ENCODE measurements at regions not wholly inside any gene's neighbourhood (a gene's known extent, or its start where the extent isn't known, plus 50 kb on each side); places are given as distances from the start of the nearest gene placed in this dataset.
"Not testable (repeated sequence)": the region's sequence is repeated elsewhere in the genome, so short reads cannot be mapped to it uniquely, and the experiment has no call there.

GRCh38 chr9:110016340-110016739 lies 191.6 kb downstream of the C9orf152 start:
- DNase-seq (ENCODE audit: low read depth) = peak; percentile 86
- H3K4me3 ChIP-seq (ENCODE audit: control insufficient read depth, low read depth, low read length) = no peak overlapping the region
- no peak for TF ChIP-seq CTCF (conservative IDR thresholded peaks at IDR 0.05; ENCODE audit: control insufficient read depth, insufficient read depth, low read depth, low read length)

GRCh38 chr9:110020216-110020615 lies 187.7 kb downstream of the C9orf152 start:
- DNase-seq (ENCODE audit: low read depth) = peak; percentile 60
- not testable (repeated sequence) for H3K4me3 ChIP-seq (ENCODE audit: control insufficient read depth, low read depth, low read length)

GRCh38 chr9:110021891-110022290 lies 186.1 kb downstream of the C9orf152 start:
- TF ChIP-seq CTCF (conservative IDR thresholded peaks at IDR 0.05; ENCODE audit: control insufficient read depth, insufficient read depth, low read depth, low read length) = no peak
- no peak for DNase-seq (ENCODE audit: low read depth)
- H3K4me3 ChIP-seq (ENCODE audit: control insufficient read depth, low read depth, low read length) = no peak overlapping the region

DNA sequence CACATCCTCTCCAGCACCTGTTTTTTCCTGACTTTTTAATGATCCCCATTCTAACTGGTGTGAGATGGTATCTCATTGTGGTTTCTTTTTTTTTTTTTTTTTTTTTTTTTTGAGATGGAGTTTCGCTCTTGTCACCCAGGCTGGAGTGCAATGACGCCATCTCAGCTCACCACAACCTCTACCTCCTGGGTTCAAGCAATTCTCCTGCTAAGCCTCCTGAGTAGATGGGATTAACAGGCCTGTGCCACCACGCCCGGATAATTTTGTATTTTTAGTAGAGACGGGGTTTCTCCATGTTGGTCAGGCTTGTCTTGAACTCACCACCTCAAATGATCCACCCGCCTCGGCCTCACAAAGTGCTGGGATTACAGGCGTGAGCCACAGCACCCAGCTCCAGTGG lies 184.7 kb downstream of the C9orf152 start:
- not testable (repeated sequence) for H3K4me3 ChIP-seq (ENCODE audit: control insufficient read depth, low read depth, low read length); DNase-seq (ENCODE audit: low read depth)

- TF ChIP-seq CTCF (conservative IDR thresholded peaks at IDR 0.05; ENCODE audit: control insufficient read depth, insufficient read depth, low read depth, low read length) = no peak
- DNase-seq (ENCODE audit: low read depth) = no peak
- H3K4me3 ChIP-seq (ENCODE audit: control insufficient read depth, low read depth, low read length) = no peak overlapping the region
Observed at GRCh38 chr9:110025551-110026170, 182.3 kb downstream of the C9orf152 start.

GRCh38 chr9:110027671-110028081 lies 180.3 kb downstream of the C9orf152 start:
- no peak overlapping the region for H3K4me3 ChIP-seq (ENCODE audit: control insufficient read depth, low read depth, low read length)
- peak; percentile 87 for DNase-seq (ENCODE audit: low read depth)
- TF ChIP-seq CTCF (conservative IDR thresholded peaks at IDR 0.05; ENCODE audit: control insufficient read depth, insufficient read depth, low read depth, low read length) = no peak

- TF ChIP-seq CTCF (conservative IDR thresholded peaks at IDR 0.05; ENCODE audit: control insufficient read depth, insufficient read depth, low read depth, low read length) = no peak
- no peak overlapping the region for H3K4me3 ChIP-seq (ENCODE audit: control insufficient read depth, low read depth, low read length)
- no peak for DNase-seq (ENCODE audit: low read depth)
Observed at GRCh38 chr9:110028271-110028670, 179.7 kb downstream of the C9orf152 start.

DNA sequence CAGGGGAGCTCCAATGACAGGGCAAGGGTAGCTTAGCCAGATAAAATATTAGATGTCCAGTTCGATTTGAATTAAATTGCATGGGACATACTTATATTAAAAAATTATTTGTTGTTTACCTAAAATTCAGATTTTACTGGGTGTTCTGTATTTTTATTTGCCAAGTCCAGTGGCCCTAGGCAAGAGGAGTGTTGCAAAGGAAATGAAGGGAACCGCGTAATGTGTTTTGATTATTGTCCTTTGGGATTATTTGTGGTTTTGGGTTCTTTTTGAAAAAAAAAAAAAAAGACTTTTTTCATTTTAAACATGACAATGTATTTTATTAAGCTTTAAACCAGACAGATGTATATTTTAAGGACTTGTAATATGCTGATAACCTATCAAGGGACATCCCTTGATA lies 179.3 kb downstream of the C9orf152 start:
- no peak for TF ChIP-seq CTCF (conservative IDR thresholded peaks at IDR 0.05; ENCODE audit: control insufficient read depth, insufficient read depth, low read depth, low read length)
- no peak overlapping the region for H3K4me3 ChIP-seq (ENCODE audit: control insufficient read depth, low read depth, low read length)
- DNase-seq (ENCODE audit: low read depth) = peak; percentile 52
